IMR-90 (cell line): ENCODE measurements at regions not wholly inside any gene's neighbourhood (a gene's known extent, or its start where the extent isn't known, plus 50 kb on each side); places are given as distances from the start of the nearest gene placed in this dataset.

Source experiments
- ATAC-seq: fragments of 200-7000 bp; cut with Tn5 transposase; 2 replicates; pipeline ENCODE4 v1.9.1; 2020; ENCODE audit warnings: low read depth, mild to moderate bottlenecking, moderate library complexity
- BruUV-seq: library from RNA; stranded (reverse); fragments of 400-500 nt; replicated peaks from 2 replicates; lab custom pipeline; 2021; lab: Mats Ljungman, UMichigan
- CTCF ChIA-PET: fragments of 300-600 bp; formaldehyde crosslinking; extraction: SDS; loops from one replicate; lab custom pipeline; 2021; ENCODE audit warnings: antibody characterized with exemption; lab: Yijun Ruan, JAX
- POLR2A ChIA-PET: fragments of 300-600 bp; sonication (Branson Sonifier 250); formaldehyde crosslinking; loops from one replicate; lab custom pipeline; 2022; ENCODE audit warnings: antibody characterized with exemption; ENCODE audit not compliant: unreplicated experiment; lab: Charles Lee
- DNase-seq: peaks from one replicate; pipeline ENCODE4 v3.0.0; 2013
- H2AFZ ChIP-seq: replicated peaks from 2 replicates; pipeline ENCODE3; 2013; ENCODE audit warnings: low read length, mild to moderate bottlenecking; ENCODE audit not compliant: poor library complexity
- H2AK5ac ChIP-seq: 2 replicates; pipeline ENCODE4 v1.6.1; 2013; ENCODE audit warnings: low read depth, low read length, inconsistent platforms
- H2AK9ac ChIP-seq: replicated peaks from 2 replicates; pipeline ENCODE3; 2013; ENCODE audit warnings: mild to moderate bottlenecking, low read depth, low read length, moderate library complexity; ENCODE audit not compliant: poor library complexity
- H2BK120ac ChIP-seq: 2 replicates; pipeline ENCODE4 v1.6.1; 2013; ENCODE audit warnings: low read depth, low read length, inconsistent platforms
- H2BK15ac ChIP-seq: 3 replicates; pipeline ENCODE4 v1.6.1; 2013; ENCODE audit warnings: low read depth, low read length, inconsistent platforms
- H2BK20ac ChIP-seq: 2 replicates; pipeline ENCODE4 v1.6.1; 2013; ENCODE audit warnings: low read depth, mild to moderate bottlenecking, inconsistent platforms, low read length, moderate library complexity
- H2BK5ac ChIP-seq: 2 replicates; pipeline ENCODE4 v1.6.1; 2013; ENCODE audit warnings: mild to moderate bottlenecking, low read depth, low read length, inconsistent platforms; ENCODE audit not compliant: poor library complexity, severe bottlenecking
- H3K14ac ChIP-seq: replicated peaks from 2 replicates; pipeline ENCODE4 v1.6.1; 2013; ENCODE audit warnings: low read depth, low read length, inconsistent platforms
- H3K18ac ChIP-seq: 2 replicates; pipeline ENCODE4 v1.6.1; 2013; ENCODE audit warnings: low read depth, low read length, control low read depth
- H3K23ac ChIP-seq: 2 replicates; pipeline ENCODE4 v1.6.1; 2013; ENCODE audit warnings: low read depth, low read length, inconsistent platforms
- H3K27ac ChIP-seq: 2 replicates; pipeline ENCODE4 v1.5.1; 2013; ENCODE audit warnings: mild to moderate bottlenecking, control low read depth, low read length; ENCODE audit not compliant: insufficient read depth
- H3K27me3 ChIP-seq: 2 replicates; pipeline ENCODE4 v1.6.1; 2013; ENCODE audit warnings: low read length; ENCODE audit not compliant: control insufficient read depth, insufficient read depth
- H3K36me3 ChIP-seq: 2 replicates; pipeline ENCODE4 v1.6.1; 2013; ENCODE audit warnings: low read length, mixed read lengths; ENCODE audit not compliant: control insufficient read depth, insufficient read depth
- H3K4ac ChIP-seq: 2 replicates; pipeline ENCODE4 v1.6.1; 2013; ENCODE audit warnings: low read depth, low read length, inconsistent platforms
- H3K4me1 ChIP-seq: 2 replicates; pipeline ENCODE4 v1.6.1; 2013; ENCODE audit warnings: low read length, mixed read lengths; ENCODE audit not compliant: control insufficient read depth, insufficient read depth
- H3K4me2 ChIP-seq: 2 replicates; pipeline ENCODE4 v1.6.1; 2013; ENCODE audit warnings: low read depth, mild to moderate bottlenecking, control low read depth, low read length, moderate library complexity
- H3K4me3 ChIP-seq: 2 replicates; pipeline ENCODE4 v1.5.1; 2013; ENCODE audit warnings: low read depth, mild to moderate bottlenecking, control low read depth, low read length, moderate library complexity; ENCODE audit not compliant: insufficient read depth
- H3K56ac ChIP-seq: 2 replicates; pipeline ENCODE4 v1.6.1; 2013; ENCODE audit warnings: low read length, inconsistent platforms; ENCODE audit not compliant: insufficient read depth; ENCODE audit errors: extremely low read depth
- H3K79me1 ChIP-seq, 2 experiments: 2 replicates each; pipeline ENCODE4 v1.6.1; 2013; ENCODE audit warnings: low read length in 2 of 2, inconsistent platforms in 1 of 2, low read depth in 1 of 2
- H3K9ac ChIP-seq: 2 replicates; pipeline ENCODE4 v1.6.1; 2013; ENCODE audit warnings: low read depth, low read length, control low read depth
- H3K9me1 ChIP-seq: 2 replicates; pipeline ENCODE4 v1.6.1; 2013; ENCODE audit warnings: low read length, inconsistent platforms; ENCODE audit not compliant: insufficient read depth
- H3K9me3 ChIP-seq: 2 replicates; pipeline ENCODE4 v1.6.1; 2013; ENCODE audit warnings: low read length; ENCODE audit not compliant: control insufficient read depth, insufficient read depth
- H4K20me1 ChIP-seq: 2 replicates; pipeline ENCODE4 v1.6.1; 2013; ENCODE audit warnings: low read length, inconsistent platforms; ENCODE audit not compliant: insufficient read depth
- H4K5ac ChIP-seq: 2 replicates; pipeline ENCODE4 v1.6.1; 2013; ENCODE audit warnings: mild to moderate bottlenecking, low read depth, low read length, control low read depth
- H4K8ac ChIP-seq, 2 experiments: 2 replicates each; pipeline ENCODE4 v1.6.1; 2013; ENCODE audit warnings: low read depth in 2 of 2, low read length in 2 of 2, control low read depth in 1 of 2, inconsistent platforms in 1 of 2
- H4K91ac ChIP-seq: 2 replicates; pipeline ENCODE4 v1.6.1; 2013; ENCODE audit warnings: low read depth, low read length, inconsistent platforms; ENCODE audit not compliant: insufficient read depth
- NFE2L2 ChIP-seq: fragments of 150-350 bp; IDR thresholded peaks from 2 replicates; pipeline ENCODE4 v1.6.1; 2016; ENCODE audit warnings: low read depth, mild to moderate bottlenecking, low read length
- WGBS, 2 experiments: methylation state at CpG; one replicate each; pipeline versions ENCODE4 v1.1.5 to v1.1.7; 2013; ENCODE audit warnings: missing lambda C conversion rate in 2 of 2; ENCODE audit not compliant: insufficient read length in 1 of 2; ENCODE audit errors: extremely low coverage in 2 of 2; 5-methylcytosine and 5-hydroxymethylcytosine counted together
- dilution Hi-C: fragments of 300-500 bp; cut with HindIII; formaldehyde crosslinking; loops from one replicate; pipeline ENCODE4 v1.14.3; 2018; ENCODE audit warnings: low sequenced_read_pairs; ENCODE audit not compliant: unreplicated experiment
- in situ Hi-C: fragments of 300-500 bp; cut with MboI; formaldehyde crosslinking; loops from 3 replicates; pipeline ENCODE4 v1.14.3; 2019; ENCODE audit warnings: low sequenced_read_pairs, inconsistent platforms, mixed read lengths
- intact Hi-C: fragments of 100-400 bp; cut with micrococcal nuclease; formaldehyde crosslinking; loops from 2 replicates; pipeline ENCODE4 v1.10.0; 2022

DNA sequence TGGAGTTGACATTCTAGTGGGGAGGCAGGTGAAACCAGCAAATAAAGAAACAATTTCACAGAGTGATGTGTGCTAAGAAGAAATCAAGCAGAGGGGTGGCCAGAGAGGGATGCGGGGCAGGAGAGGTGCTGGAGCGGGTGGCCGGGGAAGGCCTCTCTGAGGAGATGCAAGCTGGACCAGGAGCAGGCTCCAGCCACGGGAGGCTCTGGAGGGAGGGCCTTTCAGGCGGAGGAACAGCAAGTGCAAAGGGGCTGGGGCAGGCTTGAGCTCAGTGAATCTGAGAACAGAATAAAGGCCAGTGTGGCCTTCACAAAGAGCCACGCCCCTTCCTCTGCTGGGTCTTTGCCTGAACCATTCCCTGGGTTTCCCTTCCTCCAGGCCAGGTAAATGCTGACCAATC lies 73.2 kb upstream of the NEURL1B start:
- no peak overlapping the region for H2AK5ac ChIP-seq
- no peak overlapping the region for H4K91ac ChIP-seq
- H3K9me3 ChIP-seq, result no peaks in the 10 kb centered on the region
- H3K4me1 ChIP-seq, result no peaks in the 10 kb centered on the region
- H2BK5ac ChIP-seq, result no peak overlapping the region
- no peak overlapping the region for H2BK15ac ChIP-seq
- H2AK9ac ChIP-seq, result no peak overlapping the region
- H3K18ac ChIP-seq, result no peak overlapping the region
- H3K56ac ChIP-seq, result no peak overlapping the region
- BruUV-seq, result no TSS peak
- 90% methylated on average over 4 of the region's 6 CpGs; no CpG with 5 or more reads in 1 of the 2 experiments for WGBS, 2 experiments
- H3K27me3 ChIP-seq, result peaks cover 82% of the 10 kb centered on the region
- ATAC-seq (no peak), DNase-seq (no peak)
- no peak for TF ChIP-seq NFE2L2
- H4K8ac ChIP-seq, result no peak overlapping the region
- no peak overlapping the region for H2BK120ac ChIP-seq
- POLR2A ChIA-PET, result no interaction called here
- H3K4me2 ChIP-seq, result no peak overlapping the region
- H3K79me1 ChIP-seq, result no peaks in the 10 kb centered on the region
- in situ Hi-C loops (no loop called here), dilution Hi-C loops (no loop called here), intact Hi-C loops (no loop called here)
- no peaks in the 10 kb centered on the region for H3K36me3 ChIP-seq
- H4K5ac ChIP-seq, result no peak overlapping the region
- no peak overlapping the region for H3K4ac ChIP-seq
- H3K9ac ChIP-seq, result no peak overlapping the region
- H3K27ac ChIP-seq, result no peak overlapping the region
- H3K23ac ChIP-seq, result no peak overlapping the region
- no peak overlapping the region for H2BK20ac ChIP-seq
- H4K20me1 ChIP-seq, result no peaks in the 10 kb centered on the region
- H3K4me3 ChIP-seq, result no peak overlapping the region
- CTCF ChIA-PET, result no interaction called here
- no peak overlapping the region for H2AFZ ChIP-seq
- H3K9me1 ChIP-seq, result no peaks in the 10 kb centered on the region; the same call in 1 of the 2 replicates
- no peak overlapping the region for H3K14ac ChIP-seq
